ENCODE measurements at regions not wholly inside any gene's neighbourhood (a gene's known extent, or its start where the extent isn't known, plus 50 kb on each side); places are given as distances from the start of the nearest gene placed in this dataset.

GRCh38 chr17:65446838-65447526, 114.5 kb downstream of the AXIN2 start:
- FAIRE-seq (no peak), DNase-seq (ENCODE audit: extremely low spot score, insufficient read length, low read depth) (no peak)

GRCh38 chr17:65446043-65446442, 115.4 kb downstream of the AXIN2 start:
- DNase-seq (ENCODE audit: extremely low spot score, insufficient read length, low read depth) (no peak), FAIRE-seq (no peak)

GRCh38 chr17:65444049-65444448, 117.4 kb downstream of the AXIN2 start:
- no peak for FAIRE-seq
- DNase-seq (ENCODE audit: extremely low spot score, insufficient read length, low read depth): no peak

DNA sequence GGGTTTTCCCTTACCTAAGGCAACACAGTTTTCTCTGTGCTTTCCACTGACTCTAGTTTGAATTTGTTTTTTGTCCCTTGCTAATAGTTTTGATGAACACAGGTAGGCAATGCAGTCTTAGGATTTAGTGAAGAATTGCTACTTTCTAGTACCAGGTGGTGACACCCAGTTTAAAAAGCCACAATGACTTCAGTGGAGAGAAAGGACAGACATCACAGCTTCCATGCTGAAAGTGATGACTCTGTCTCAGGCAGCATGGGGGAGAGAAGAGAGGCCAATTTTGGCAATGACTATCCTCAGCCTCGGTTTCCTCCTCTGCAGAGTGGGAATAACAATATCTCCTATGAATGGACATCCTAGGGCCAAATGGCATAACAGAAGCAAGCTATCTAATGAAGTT, 118.8 kb downstream of the AXIN2 start:
- DNase-seq (ENCODE audit: extremely low spot score, insufficient read length, low read depth) (no peak), FAIRE-seq (no peak)

DNA sequence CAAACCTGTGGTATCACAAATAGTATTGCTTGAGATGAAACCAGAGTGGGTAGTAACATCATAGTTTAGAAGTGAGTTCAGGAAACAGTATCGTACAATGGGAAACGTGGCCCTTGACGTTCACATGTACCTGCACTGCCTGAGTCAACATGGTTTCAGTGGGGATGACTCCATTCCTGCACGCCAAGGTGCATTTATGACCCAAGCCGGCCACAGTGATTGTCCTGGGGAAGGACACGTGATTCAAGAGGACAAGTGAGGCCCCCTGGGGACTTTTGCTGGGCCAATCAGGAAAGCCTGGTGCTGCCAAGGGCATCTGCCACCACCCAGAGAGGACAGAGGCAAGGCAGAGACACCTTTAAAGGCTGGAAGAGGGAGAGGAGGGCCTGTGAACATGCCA, 119.2 kb downstream of the AXIN2 start:
- no peak for FAIRE-seq
- DNase-seq (ENCODE audit: extremely low spot score, insufficient read length, low read depth): no peak

DNA sequence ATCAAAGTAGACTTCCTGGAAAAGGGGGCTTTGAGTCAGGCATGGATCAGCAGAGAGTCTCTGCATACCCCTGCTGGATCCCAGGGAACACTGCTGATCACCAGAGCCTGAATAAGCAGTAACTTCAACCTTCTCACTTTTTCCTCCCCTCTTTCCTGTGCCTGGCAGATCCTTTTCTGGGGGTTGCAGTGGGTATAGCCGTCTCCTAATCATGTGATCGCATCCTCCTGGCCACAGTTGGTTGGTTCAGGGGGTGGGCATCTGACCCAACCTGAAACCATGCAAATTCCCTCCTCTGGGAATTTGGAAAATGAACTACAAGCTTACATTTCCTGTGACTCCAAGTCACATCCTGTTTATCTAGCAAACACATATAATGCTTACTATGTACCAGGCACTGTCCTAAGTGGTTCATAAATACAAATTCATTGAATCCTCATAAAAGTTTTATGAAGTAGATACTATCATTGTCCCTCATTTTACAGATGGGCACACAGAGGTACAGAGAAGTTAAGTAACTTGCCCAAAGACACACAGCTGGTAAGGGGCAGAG, 120.3 kb downstream of the AXIN2 start:
- DNase-seq (ENCODE audit: extremely low spot score, insufficient read length, low read depth) (no peak), FAIRE-seq (no peak)

DNA sequence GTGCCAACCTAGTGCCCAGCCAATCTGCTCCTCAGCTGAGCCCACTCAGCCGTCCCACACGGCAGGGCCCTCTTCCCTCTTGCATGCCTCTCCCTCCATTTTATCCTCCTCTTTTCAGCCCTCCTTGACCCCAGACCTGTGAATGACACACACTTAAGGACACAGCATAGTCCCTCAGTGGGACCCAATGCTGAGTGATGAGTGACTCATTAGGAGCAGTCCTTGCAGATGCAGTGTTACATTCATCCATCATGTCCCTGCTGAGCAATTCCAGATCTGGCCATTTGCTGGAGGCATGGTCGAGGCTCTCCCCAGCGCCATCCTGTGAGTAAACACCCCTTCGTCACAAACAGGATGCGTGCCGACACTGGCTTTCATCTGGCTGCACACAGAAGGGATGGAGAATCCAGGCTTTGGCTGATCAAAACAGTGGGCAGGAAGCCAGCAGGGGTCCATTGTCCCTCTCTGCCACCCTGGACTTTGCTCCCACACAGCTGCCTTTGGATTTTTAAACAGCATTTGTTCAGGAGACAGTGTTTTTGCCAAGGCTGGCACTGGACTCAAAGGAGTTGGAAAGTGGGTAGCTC, 122.6 kb downstream of the AXIN2 start:
- FAIRE-seq (no peak), DNase-seq (ENCODE audit: extremely low spot score, insufficient read length, low read depth) (no peak)

DNA sequence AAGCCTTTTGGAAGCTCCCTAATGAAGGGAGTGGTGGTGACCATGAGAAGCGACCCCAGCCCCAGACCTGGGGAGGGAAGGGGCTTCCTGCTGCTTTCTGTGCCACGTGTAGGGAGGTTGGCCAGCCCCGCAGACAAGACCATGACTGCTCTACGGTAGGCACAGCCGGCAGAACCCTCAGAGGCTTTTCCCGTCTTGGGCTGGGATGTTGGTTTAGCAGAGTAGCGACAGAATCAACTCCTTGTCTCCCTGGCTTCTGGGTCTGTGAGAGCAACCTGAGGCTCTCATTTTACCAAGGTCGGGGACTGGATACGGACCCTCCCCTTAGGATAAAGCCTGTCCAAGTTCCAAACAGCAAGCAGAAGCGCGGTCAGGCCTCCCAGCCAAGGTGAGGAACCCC, 123.3 kb downstream of the AXIN2 start:
- DNase-seq (ENCODE audit: extremely low spot score, insufficient read length, low read depth) (no peak), FAIRE-seq (no peak)

GRCh38 chr17:65436871-65437270, 124.6 kb downstream of the AXIN2 start:
- DNase-seq (ENCODE audit: extremely low spot score, insufficient read length, low read depth): no peak

GRCh38 chr17:65434878-65435277, 126.6 kb downstream of the AXIN2 start:
- FAIRE-seq: no peak
- no peak for DNase-seq (ENCODE audit: extremely low spot score, insufficient read length, low read depth)

More at GRCh38 chr17:65436871-65437270, 124.6 kb downstream of the AXIN2 start:
- FAIRE-seq: no peak

- FAIRE-seq: no peak
- DNase-seq (ENCODE audit: extremely low spot score, insufficient read length, low read depth): no peak
Observed at GRCh38 chr17:65434251-65434650, 127.2 kb downstream of the AXIN2 start.

DNA sequence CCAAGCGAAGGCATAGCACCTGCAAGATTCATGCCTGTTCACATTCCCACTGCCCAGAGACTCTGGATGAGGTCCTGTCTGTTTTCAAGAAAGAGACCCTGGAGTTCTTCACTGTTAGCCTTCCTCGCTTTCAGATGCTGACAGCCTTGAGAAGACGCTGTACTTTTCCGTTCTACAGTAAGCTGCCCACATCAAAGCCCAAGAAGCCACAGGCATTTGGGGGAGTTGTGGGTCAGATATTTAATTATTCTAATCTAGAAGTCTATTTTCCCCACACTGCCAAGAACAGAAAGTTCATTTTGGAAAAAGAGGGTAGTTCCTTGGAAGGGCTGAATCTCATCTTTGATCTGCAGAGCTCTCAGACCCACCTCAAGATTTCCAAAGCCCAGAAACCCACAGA, 127.9 kb downstream of the AXIN2 start:
- FAIRE-seq (no peak), DNase-seq (ENCODE audit: extremely low spot score, insufficient read length, low read depth) (no peak)

GRCh38 chr17:65433157-65433556, 128.3 kb downstream of the AXIN2 start:
- FAIRE-seq: no peak

DNA sequence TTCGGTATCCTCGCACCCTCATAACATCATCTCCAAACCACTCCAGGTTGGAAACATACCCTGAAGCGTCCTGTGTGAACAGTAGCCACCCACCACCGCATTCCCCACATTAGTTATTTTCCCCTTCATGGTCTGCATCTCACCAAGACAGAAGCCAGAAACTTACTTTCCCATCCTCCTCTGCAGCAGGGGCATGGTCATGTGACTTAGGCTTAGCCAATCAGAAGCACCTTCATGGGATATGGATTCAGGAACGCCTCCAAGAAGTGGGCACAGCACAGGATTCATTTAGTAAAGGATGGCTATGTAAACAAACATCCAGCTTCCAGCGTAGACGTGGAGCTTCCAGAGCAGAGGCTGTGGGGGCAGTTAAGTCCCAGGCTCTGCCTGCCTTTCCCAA, 130.3 kb downstream of the AXIN2 start:
- DNase-seq (ENCODE audit: extremely low spot score, insufficient read length, low read depth) (no peak), FAIRE-seq (no peak)

More at GRCh38 chr17:65433157-65433556, 128.3 kb downstream of the AXIN2 start:
- DNase-seq (ENCODE audit: extremely low spot score, insufficient read length, low read depth): no peak

- FAIRE-seq (no peak), DNase-seq (ENCODE audit: extremely low spot score, insufficient read length, low read depth) (no peak)
Observed at GRCh38 chr17:65430209-65430833, 131.1 kb downstream of the AXIN2 start.

DNA sequence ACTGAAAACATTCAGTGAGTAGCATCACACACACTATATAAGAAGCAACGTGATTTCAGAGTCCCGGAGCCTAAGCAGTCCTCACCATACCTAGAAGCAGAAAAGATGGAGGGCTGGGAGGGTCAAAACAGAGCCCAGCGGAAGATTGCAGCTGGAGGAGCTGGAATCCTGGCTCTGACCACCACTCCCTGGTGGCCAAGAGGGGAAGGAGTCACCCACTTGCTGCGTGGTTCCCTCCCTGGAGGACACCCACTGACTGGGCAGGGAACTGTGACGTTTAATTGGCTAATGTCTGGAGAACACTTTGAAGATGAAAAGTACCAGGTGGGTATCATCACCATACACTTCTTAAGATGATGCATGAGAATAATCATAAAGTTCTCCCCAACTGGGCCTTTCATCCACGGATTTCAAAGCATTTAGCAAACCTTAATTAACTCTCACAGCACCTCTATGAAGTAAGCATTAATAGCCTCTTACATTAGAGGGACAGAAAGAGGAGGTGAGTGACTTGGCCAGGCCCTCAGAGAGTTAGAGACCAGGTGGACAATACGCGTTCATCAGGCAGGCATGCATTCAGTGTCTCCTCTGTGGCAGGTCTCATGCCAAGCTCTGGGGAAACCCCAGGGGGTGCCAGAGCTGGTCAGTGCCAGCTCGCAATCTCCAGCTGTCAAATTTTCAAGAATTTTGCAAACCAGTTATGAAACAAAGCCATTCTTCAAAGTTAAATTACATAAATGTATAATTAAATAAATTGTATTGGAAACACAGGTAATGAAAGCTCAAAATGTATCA, 137.9 kb downstream of the AXIN2 start:
- DNase-seq (ENCODE audit: extremely low spot score, insufficient read length, low read depth) (no peak), FAIRE-seq (no peak)

GRCh38 chr17:65418622-65419021, 142.8 kb downstream of the AXIN2 start:
- DNase-seq (ENCODE audit: extremely low spot score, insufficient read length, low read depth) (no peak), FAIRE-seq (no peak)

DNA sequence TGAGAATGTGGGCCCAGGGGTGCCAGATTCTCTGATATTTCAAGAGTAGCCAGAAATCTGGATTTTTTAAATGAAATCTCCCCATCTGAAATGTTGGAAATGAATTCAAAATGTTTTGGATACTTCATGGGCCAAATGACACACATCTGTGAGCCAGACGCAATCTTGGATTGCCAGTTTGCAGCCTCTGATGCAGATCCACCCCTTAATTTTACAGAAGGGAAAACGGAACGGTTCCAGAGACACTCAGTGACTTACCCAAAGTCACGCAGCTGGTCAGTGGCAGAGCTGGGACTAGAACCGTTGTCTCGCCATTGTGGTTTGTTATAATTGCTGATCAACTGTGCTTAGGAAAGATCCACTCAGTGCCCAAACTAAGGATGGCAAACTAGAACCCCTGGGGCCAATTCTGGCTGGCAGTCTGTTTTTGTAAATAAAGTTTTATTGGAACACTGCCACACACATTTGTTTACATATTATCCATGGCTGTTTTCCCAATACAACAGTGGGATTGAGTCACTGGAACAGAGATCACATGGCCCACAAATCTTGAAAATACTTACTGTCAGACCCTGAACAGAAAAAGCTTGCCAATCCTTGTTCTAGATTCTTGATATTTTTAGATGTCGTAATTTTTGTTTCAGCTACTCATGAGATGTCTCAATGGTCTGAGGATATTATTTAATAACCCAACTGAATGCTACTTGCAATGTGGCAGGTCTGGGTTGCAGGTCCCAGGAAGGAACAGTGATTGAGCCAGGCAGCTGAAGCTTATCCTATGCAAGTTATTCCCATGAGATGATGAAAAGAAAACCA, 143.8 kb downstream of the AXIN2 start:
- no peak for DNase-seq (ENCODE audit: extremely low spot score, insufficient read length, low read depth)
- no peak for FAIRE-seq

- DNase-seq (ENCODE audit: extremely low spot score, insufficient read length, low read depth) (no peak), FAIRE-seq (no peak)
Observed at GRCh38 chr17:65415991-65416390, 145.5 kb downstream of the AXIN2 start.

- DNase-seq (ENCODE audit: extremely low spot score, insufficient read length, low read depth): no peak
- no peak for FAIRE-seq
Observed at GRCh38 chr17:65413390-65413789, 148.1 kb downstream of the AXIN2 start.
